CD4-positive, alpha-beta T cell treated with Interleukin-2 at 100 ng/mL for 4 hours (primary cell): ENCODE measurements at regions not wholly inside any gene's neighbourhood (a gene's known extent, or its start where the extent isn't known, plus 50 kb on each side); places are given as distances from the start of the nearest gene placed in this dataset.
"Not testable (repeated sequence)": the region's sequence is repeated elsewhere in the genome, so short reads cannot be mapped to it uniquely, and the experiment has no call there.

Source experiments
- DNase-seq: peaks from one replicate; pipeline ENCODE4 v3.0.0-alpha.2; 2020; ENCODE audit warnings: low spot score

DNA sequence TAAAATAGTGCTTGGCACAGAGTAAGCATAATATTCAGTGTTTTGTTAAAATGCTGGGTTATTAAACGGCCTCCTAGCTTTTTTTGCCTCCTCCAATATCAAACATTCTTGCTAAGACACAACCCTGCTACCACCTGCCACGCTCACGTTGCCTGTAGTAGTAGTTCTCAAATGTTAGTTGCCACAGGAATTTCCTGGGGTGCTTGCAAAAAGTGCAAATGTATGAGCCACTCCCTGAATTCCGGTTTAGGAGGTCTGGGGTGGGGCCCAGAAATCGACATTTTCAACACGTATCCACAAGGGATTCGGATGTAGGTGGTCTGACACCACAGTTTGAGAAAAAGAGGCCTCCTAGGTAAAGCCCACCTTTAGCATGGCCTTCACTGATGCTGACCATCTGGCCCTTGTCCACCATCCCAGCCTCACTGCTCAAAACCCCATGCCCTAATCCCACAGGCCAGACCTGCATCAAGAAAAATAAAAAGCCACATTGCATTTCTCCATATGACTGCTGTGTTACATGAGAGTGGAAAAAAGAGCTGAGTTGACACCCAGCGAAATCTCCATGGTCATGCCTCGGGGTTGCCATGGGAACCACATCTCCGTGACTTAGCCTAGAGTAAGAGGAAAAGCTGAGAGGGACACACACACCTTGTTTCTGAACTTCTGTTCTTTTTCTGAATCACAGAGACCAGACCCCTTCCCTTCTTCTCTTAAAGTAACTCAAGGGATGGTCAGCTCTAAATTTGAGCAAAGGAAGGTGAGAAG, 116.4 kb upstream of the HES1 start:
- DNase-seq: no peak

DNA sequence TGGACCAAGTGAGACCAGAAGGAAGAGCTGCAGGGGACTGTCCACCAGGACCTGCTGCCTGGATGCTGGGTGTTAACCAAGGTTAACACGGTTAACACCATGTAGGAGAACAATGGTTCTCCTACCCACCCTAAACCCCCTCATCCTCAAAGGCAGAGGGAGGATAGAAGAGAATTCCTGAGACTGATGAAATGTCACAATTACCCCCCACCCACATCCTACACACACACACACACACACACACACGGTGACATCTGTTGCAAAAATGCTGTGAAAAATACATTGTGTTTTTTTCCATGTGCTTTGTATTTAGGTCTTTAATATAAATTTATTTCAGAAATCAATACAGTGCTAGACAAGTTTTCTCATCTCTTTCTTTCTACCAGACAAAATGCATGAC, 113.9 kb upstream of the HES1 start:
- DNase-seq: no peak

DNA sequence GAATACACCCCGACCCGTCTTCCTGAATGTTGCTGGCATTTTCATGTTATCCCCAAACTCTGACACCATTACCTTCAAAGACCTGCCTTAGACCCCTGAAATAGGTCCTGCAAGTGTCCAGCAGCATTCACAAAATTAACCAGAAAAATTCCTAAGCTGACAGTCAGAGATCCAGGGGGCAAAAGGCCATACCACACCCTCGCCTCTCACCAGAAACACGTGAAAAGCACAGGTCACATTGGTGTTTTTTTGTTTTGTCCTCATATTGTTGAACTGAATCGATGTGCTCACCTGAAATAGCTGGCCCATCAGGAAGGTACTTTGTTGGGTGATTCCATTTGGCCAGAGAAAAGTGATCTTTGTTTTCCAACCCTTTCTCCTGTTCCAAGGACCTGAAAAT, 113.1 kb upstream of the HES1 start:
- no peak for DNase-seq

DNA sequence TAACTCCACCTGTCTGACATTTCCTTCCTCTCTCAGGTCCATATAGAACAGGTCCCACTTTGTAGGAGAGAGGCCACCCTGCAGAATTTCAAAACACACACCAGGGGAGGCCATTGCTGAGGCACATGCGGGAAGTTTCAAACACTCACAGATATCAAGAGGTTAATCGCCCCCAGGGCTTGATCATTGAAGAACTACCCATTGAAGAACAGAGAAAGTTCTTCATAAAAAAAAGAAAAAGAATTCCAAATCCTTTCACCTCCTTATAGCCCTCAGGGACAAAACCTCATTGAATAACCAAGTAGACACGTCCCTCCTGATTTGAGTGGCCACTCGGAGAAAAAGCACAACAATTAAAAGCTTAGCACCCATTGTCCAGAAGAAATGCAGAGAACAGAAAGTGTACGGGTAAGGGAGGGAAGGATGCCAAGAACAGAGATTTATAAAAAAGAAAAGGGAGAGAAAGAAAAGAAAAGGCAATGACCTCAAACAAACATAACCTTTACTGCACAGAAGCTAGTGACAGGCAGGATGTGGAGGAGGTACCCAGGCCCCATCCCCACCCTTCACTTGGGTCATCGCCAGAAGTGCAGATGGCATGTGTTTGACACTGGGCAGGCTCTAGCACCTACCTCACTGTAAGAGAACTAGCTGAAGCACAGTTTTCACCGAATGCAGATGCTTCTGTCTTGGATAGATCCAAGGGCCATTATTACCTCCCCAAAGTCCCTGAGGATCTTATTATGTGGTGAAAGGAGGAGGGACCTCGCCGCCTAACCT, 112.3 kb upstream of the HES1 start:
- DNase-seq: no peak

- DNase-seq: no peak
Measured at GRCh38 chr3:194025119-194025518, 110.8 kb upstream of the HES1 start.

- no peak for DNase-seq
Measured at GRCh38 chr3:194025951-194026350, 110.0 kb upstream of the HES1 start.

GRCh38 chr3:194028434-194029004, 107.4 kb upstream of the HES1 start:
- DNase-seq: no peak

- no peak for DNase-seq
Measured at GRCh38 chr3:194029846-194030245, 106.1 kb upstream of the HES1 start.

DNA sequence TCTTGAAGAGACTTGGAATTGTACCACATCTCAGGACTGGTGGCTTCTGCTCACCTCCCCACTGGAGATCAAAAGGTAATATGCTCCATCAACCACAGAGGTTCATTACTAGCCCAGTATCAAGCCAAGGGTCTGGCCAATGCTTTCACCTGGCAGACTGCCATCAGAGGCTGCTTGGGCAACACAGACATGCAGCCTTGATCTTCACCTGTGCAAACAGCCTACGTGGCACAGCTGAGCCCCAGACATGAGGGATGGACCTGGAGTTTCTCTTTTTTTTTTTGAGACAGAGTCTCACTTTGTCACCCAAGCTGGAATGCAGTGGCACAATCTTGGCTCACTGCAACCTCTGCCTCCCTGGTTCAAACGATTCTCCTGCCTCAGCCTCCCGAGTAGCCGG, 105.6 kb upstream of the HES1 start:
- DNase-seq: no peak

DNA sequence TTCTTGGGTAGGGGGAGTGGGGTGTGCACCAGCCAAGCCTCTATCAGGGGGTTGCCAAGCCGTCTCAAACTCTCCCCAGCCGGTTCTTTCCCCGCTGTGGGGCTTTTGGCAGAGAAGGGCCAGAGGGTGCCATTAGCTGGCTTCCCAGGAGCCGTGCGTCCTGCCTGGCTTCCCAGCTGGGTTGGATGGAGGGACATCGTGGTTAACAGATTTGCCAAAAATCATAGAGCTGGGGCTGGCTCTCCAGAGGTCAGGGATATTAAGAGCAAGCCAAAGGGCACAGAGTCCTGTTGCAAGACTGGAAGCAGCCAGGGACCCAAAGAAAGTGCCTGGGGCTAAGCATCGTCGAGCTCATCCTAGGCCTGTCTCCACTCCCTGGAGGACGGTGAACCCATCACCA, 104.6 kb upstream of the HES1 start:
- no peak for DNase-seq

DNA sequence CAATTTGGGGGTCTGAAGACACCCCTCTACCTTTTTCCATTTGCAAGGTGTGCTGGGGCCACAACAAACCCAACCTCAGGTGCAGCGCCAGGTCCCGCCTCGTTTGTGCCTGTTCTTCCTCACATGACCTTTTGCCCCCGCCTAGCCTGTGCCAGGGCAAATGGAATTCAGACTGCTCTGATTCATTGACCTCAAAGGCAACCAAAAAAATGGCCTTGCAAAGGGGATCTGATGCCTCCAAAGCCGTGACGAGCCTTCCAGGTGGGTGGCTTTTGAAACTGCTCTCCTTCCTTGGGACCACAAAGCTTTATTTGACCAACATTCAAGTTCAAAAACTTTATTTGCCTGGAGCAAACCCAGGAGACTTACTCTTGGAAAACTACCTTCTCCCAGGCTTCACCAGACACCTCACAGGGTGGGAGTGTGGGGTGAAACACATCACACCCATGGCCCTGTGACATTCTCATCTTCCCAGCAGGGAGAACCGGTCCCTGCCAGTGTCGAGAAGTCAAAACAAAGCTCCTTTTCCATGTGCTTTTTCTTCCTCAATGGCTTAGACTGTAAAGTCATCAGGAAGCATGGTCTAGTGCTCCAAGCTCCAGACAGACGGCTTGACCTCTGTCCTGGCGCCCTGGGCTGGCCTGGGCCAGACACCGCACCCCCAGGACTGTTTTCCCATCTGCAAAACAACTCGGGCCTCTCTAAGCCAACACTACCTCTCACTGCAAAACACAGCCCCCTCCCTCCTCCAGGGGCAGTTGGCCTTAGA, 103.9 kb upstream of the HES1 start:
- DNase-seq: no peak

- DNase-seq: no peak
Measured at GRCh38 chr3:194032828-194033435, 103.0 kb upstream of the HES1 start.

GRCh38 chr3:194034346-194035336, 101.3 kb upstream of the HES1 start:
- DNase-seq: no peak

- no peak for DNase-seq
Measured at GRCh38 chr3:194035406-194036138, 100.4 kb upstream of the HES1 start.

DNA sequence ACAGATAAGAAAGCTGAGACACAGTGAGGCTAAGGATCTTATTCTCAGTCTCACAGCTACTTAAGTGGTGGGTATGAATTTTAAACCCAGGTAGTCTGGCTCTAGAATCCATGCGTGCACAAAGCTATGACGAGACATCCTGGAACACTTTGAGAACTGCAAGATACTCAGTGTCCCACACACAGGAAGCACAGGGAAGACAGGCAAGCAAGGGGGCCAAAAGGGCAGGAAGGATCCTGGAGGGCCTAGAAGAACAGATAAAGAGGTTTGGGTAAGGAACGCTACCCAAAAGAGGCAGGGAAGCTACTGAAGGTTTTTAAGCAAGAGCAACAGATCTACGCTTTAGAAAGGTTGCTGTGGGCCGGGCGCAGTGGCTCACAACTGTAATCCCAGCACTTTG, 99.1 kb upstream of the HES1 start:
- no peak for DNase-seq

GRCh38 chr3:194038346-194038745, 97.6 kb upstream of the HES1 start:
- DNase-seq: not testable (repeated sequence)

- no peak for DNase-seq
Measured at GRCh38 chr3:194038960-194039359, 97.0 kb upstream of the HES1 start.

- DNase-seq: no peak
Measured at GRCh38 chr3:194040516-194041273, 95.3 kb upstream of the HES1 start.

DNA sequence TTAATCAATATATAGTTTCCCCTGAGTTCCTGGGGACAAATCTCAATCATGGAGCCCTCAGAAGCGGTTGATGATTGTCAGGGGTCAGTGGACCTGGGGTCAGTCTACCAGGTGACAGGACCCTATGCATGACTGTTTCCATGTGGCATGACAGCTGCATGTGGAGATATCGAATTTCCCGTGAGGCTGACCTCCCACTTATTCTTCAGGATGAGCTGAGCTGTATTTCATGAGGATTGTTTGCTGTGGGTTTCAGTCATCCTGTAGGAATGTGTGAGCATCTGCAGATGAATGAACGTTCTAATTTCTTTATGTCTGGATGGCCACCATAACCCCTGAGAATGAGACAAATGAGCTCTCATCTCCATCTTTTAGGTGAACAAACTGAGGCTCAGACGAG, 93.0 kb upstream of the HES1 start:
- no peak for DNase-seq
